ENCODE measurements at regions not wholly inside any gene's neighbourhood (a gene's known extent, or its start where the extent isn't known, plus 50 kb on each side); places are given as distances from the start of the nearest gene placed in this dataset.

GRCh38 chr1:90512441-90512840, 204.7 kb downstream of the BARHL2 start:
- TF ChIP-seq, protein P1, sequence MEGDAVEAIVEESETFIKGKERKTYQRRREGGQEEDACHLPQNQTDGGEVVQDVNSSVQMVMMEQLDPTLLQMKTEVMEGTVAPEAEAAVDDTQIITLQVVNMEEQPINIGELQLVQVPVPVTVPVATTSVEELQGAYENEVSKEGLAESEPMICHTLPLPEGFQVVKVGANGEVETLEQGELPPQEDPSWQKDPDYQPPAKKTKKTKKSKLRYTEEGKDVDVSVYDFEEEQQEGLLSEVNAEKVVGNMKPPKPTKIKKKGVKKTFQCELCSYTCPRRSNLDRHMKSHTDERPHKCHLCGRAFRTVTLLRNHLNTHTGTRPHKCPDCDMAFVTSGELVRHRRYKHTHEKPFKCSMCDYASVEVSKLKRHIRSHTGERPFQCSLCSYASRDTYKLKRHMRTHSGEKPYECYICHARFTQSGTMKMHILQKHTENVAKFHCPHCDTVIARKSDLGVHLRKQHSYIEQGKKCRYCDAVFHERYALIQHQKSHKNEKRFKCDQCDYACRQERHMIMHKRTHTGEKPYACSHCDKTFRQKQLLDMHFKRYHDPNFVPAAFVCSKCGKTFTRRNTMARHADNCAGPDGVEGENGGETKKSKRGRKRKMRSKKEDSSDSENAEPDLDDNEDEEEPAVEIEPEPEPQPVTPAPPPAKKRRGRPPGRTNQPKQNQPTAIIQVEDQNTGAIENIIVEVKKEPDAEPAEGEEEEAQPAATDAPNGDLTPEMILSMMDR (conservative IDR thresholded peaks at IDR 0.05; ENCODE audit: low read depth, low read length): no peak
- DNase-seq (ENCODE audit: low read depth): no peak
- no peak overlapping the region for H3K4me3 ChIP-seq (ENCODE audit: low read depth, low read length)

DNA sequence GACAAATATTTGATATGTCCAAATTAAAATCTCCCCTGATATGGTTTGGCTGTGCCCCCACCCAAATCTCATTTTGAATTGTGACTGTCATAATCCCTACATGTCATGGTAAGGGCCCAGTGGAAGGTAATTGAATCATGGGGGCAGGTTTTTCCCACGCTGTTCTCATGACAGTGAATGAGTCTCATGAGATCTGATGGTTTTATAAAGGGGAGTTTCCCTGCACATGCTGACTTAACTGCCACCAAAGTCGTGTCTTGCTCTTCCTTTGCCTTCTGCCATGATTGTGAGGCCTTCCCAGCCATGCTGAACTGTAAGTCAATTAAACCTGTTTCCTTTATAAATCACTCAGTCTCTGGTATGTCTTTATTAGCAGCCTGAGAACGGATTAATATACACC, 207.0 kb downstream of the BARHL2 start:
- H3K4me3 ChIP-seq (ENCODE audit: low read depth, low read length): no peak overlapping the region
- TF ChIP-seq, protein P1 (conservative IDR thresholded peaks at IDR 0.05; ENCODE audit: low read depth, low read length): no peak
- no peak for DNase-seq (ENCODE audit: low read depth)

- no peak overlapping the region for H3K4me3 ChIP-seq (ENCODE audit: low read depth, low read length)
- DNase-seq (ENCODE audit: low read depth): no peak
- TF ChIP-seq, protein P1 (conservative IDR thresholded peaks at IDR 0.05; ENCODE audit: low read depth, low read length): no peak
Measured at GRCh38 chr1:90509225-90510048, 207.7 kb downstream of the BARHL2 start.

DNA sequence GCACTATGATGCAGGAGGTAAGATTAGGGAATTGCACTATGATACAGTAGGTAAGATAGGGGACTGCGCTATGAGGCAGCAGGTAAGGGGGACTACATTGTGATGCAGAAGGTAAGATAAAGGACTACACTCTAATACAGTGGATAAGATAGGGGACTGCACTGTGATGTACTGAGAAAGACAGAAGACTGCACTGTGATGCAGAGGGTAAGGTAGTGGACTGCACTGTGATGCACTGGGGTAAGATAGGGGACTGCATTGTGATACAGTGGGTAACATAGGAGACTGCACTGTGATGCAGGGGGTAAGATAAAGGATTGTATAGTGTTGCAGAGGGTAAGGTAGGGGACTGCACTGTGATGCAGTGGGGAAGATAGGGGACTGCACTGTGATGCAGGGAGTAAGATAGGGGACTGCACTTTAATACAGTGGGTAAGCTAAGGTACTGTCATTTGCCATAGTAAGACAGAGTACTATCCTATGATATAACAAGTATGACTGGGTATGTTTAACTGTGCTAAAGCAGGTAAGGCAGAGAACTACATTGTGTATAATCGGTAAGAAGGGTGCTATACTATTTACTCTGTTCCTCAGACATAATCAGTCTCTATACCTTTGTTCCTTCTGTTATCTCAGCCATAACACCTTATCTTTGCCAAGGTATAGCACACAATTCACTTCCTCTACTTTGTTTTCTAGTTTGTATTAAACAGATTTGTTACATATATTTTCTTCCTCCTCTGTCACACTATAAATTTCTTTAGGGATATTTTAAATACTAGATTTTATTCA, 208.5 kb downstream of the BARHL2 start:
- no peak for DNase-seq (ENCODE audit: low read depth)
- no peak overlapping the region for H3K4me3 ChIP-seq (ENCODE audit: low read depth, low read length)
- TF ChIP-seq, protein P1 (conservative IDR thresholded peaks at IDR 0.05; ENCODE audit: low read depth, low read length): no peak

DNA sequence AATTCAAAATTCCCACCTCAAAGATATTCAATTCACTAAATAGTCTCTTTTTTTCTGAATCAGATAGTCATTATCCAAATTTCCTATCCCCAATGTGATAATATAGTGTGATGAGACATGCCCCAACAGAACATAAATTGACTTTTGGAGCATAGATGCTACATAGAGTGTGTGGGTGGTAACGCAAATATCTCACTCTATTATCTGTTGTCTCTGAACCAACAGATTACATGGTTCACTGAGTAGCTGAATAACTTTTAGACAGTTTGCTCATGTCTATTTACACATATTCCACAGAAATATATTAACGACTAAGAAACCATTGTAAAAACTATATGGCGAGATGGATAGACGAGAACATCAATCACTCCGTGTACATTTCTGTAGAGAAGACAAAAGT, 209.9 kb downstream of the BARHL2 start:
- TF ChIP-seq, protein P1 (conservative IDR thresholded peaks at IDR 0.05; ENCODE audit: low read depth, low read length): no peak
- DNase-seq (ENCODE audit: low read depth): no peak
- H3K4me3 ChIP-seq (ENCODE audit: low read depth, low read length): no peak overlapping the region

GRCh38 chr1:90505806-90506205, 211.3 kb downstream of the BARHL2 start:
- TF ChIP-seq, protein P1 (conservative IDR thresholded peaks at IDR 0.05; ENCODE audit: low read depth, low read length): no peak
- no peak overlapping the region for H3K4me3 ChIP-seq (ENCODE audit: low read depth, low read length)
- DNase-seq (ENCODE audit: low read depth): no peak

Measured in epithelial cell of proximal tubule (primary cell).